Ovary (tissue), 7 donors: ENCODE measurements at regions not wholly inside any gene's neighbourhood (a gene's known extent, or its start where the extent isn't known, plus 50 kb on each side); places are given as distances from the start of the nearest gene placed in this dataset.

Source experiments
- DNase-seq, 5 donors: peaks; one replicate each; pipeline ENCODE4 v3.0.0-alpha.2; 2019 to 2020
- H3K27ac ChIP-seq, 2 donors: fragments of 200-600 bp; one replicate each; pipeline versions ENCODE4 v1.5.1 to v1.8.0; 2019 to 2022
- H3K27me3 ChIP-seq: fragments of 200-600 bp; one replicate; pipeline ENCODE4 v1.8.0; 2022
- H3K36me3 ChIP-seq: fragments of 200-600 bp; sonication (generic); one replicate; pipeline ENCODE4 v1.5.1; 2019
- H3K4me1 ChIP-seq: one replicate; pipeline ENCODE4 v1.8.1; 2013; ENCODE audit warnings: mild to moderate bottlenecking, moderate library complexity; ENCODE audit not compliant: insufficient read depth
- H3K4me3 ChIP-seq: fragments of 200-600 bp; sonication (generic); one replicate; pipeline ENCODE4 v1.5.1; 2017
- H3K9me3 ChIP-seq, 2 donors: fragments of 200-600 bp in 1 of 2; sonication (generic) in 1 of 2; one replicate each; pipeline versions ENCODE4 v1.5.1 to v1.8.1; 2013 to 2019; ENCODE audit warnings: mild to moderate bottlenecking in 1 of 2, moderate library complexity in 1 of 2
- EP300 ChIP-seq: sonication (generic); formaldehyde crosslinking; IDR thresholded peaks from one replicate; pipeline ENCODE4 v1.6.1; 2017; ENCODE audit warnings: antibody characterized with exemption
- POLR2A ChIP-seq: fragments of 450-650 bp; IDR thresholded peaks from one replicate; pipeline ENCODE4 v1.6.1; 2017; ENCODE audit warnings: antibody characterized with exemption, mild to moderate bottlenecking, moderate library complexity
- WGBS, 3 donors: extraction: QIAGEN DNeasy Blood & Tissue Kit in 1 of 3; methylation state at CpG; one replicate each; pipeline versions ENCODE4 v1.1.5 to v1.1.7; 2013 to 2017; 5-methylcytosine and 5-hydroxymethylcytosine counted together
- intact Hi-C, 4 donors: fragments of 100-400 bp; cut with DNase I; formaldehyde crosslinking; loops; one replicate each; pipeline versions ENCODE4 v1.11.0 to v1.15.1; 2022 to 2023
- TF ChIP-seq, protein P1 (sequence below), 3 donors: fragments of 450-650 bp in 2 of 3; fragments of 200-600 bp in 1 of 3; IDR thresholded peaks; one replicate each; pipeline versions ENCODE4 v1.5.1 to v1.8.0; 2016 to 2022; ENCODE audit warnings: antibody characterized with exemption in 3 of 3, mild to moderate bottlenecking in 1 of 3
- donor health status: DM: no; HTN: no; CAD: no; lungs with moderate emphysema.
- donor health status: DM: no; HTN: no; CAD: no.
- donor health status: Bipolar disorder and iron deficiency.
- donor health status: DM: no; HTN: no; CAD: no.
- donor health status: DM: yes; HTN: yes; CAD: no.

DNA sequence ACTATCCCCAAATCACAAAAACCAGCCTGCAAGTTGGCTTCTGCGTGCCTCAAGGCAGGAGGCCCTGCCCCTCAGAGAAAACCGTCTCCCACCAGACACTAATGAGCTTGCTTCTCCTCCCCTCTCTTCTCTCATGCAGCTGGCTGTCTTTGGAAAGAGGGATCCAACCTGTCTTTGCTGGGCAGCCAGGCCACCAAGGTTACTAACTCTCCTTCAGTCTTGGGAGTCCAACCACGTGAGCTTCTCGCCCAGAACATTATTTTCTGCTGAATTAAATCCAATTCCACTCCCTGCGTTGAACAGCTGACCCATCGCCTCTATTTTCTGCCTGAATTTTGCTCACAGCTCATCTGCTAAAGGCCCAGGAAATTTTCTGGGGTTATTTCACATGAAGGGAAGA, 291.3 kb upstream of the NCKAP5 start:
- WGBS, 3 donors: 12 to 27% (median 16%) methylated on average over 6 of the region's 6 CpGs
- intact Hi-C loops: no loop called here
- H3K36me3 ChIP-seq: no peaks in the 10 kb centered on the region
- H3K27me3 ChIP-seq: no peaks in the 10 kb centered on the region
- H3K9me3 ChIP-seq: no peaks in the 10 kb centered on the region
- no peak overlapping the region for H3K4me3 ChIP-seq
- TF ChIP-seq POLR2A (no peak), EP300 (no peak)
- TF ChIP-seq, protein P1, sequence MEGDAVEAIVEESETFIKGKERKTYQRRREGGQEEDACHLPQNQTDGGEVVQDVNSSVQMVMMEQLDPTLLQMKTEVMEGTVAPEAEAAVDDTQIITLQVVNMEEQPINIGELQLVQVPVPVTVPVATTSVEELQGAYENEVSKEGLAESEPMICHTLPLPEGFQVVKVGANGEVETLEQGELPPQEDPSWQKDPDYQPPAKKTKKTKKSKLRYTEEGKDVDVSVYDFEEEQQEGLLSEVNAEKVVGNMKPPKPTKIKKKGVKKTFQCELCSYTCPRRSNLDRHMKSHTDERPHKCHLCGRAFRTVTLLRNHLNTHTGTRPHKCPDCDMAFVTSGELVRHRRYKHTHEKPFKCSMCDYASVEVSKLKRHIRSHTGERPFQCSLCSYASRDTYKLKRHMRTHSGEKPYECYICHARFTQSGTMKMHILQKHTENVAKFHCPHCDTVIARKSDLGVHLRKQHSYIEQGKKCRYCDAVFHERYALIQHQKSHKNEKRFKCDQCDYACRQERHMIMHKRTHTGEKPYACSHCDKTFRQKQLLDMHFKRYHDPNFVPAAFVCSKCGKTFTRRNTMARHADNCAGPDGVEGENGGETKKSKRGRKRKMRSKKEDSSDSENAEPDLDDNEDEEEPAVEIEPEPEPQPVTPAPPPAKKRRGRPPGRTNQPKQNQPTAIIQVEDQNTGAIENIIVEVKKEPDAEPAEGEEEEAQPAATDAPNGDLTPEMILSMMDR (IDR thresholded peaks at IDR 0.05): no peak
- H3K4me1 ChIP-seq: no peaks in the 10 kb centered on the region
- DNase-seq: no peak
- H3K27ac ChIP-seq: no peak overlapping the region

DNA sequence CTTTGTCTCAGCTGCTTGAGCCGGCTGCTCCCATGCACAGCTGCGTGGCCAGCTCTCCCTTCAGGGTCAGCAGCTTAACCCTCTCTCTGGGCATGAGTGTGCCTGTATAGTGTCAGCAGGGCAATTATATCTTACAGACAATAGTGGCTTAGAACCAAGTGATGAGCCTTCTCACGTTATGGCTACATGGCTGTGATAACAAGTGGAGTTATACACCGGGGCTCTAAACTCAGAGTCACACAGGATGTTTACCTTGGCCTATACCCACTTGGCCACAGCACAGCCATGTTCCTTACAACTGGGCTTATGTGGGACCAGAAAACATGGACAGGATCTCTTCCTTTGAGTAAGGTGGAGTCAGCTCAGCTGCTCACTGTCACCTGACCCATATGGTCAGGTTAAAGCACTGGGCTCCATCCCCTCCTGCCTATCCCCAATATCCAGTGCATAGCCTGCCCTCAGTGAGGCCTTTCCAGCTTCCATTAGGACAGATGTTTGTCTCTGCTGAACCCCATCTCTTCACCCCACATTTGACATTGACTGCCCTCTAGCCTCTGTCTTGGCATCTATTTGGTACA, 294.2 kb upstream of the NCKAP5 start:
- H3K9me3 ChIP-seq: no peaks in the 10 kb centered on the region
- H3K36me3 ChIP-seq: no peaks in the 10 kb centered on the region
- intact Hi-C loops: no loop called here
- H3K27me3 ChIP-seq: no peaks in the 10 kb centered on the region
- no peaks in the 10 kb centered on the region for H3K4me1 ChIP-seq
- no peak for DNase-seq
- 23 to 36% (median 33%) methylated on average over 4 of the region's 4 CpGs for WGBS, 3 donors
- H3K4me3 ChIP-seq: no peak overlapping the region
- TF ChIP-seq, protein P1 (IDR thresholded peaks at IDR 0.05): no peak
- TF ChIP-seq POLR2A (no peak), EP300 (no peak)
- H3K27ac ChIP-seq: no peak overlapping the region

- Histone ChIP-seq H3K27me3 (no peaks in the 10 kb centered on the region), H3K9me3 (no peaks in the 10 kb centered on the region), H3K4me1 (no peaks in the 10 kb centered on the region), H3K36me3 (no peaks in the 10 kb centered on the region), H3K4me3 (no peak overlapping the region), H3K27ac (no peak overlapping the region)
- DNase-seq: no peak
- 86 to 89% (median 88%) methylated on average over 8 of the region's 8 CpGs for WGBS, 3 donors
- intact Hi-C loops: no loop called here
- TF ChIP-seq EP300 (no peak), POLR2A (no peak)
- TF ChIP-seq, protein P1 (IDR thresholded peaks at IDR 0.05): no peak
These were observed 295.0 kb upstream of the NCKAP5 start for GRCh38 chr2:133863106-133863800.

DNA sequence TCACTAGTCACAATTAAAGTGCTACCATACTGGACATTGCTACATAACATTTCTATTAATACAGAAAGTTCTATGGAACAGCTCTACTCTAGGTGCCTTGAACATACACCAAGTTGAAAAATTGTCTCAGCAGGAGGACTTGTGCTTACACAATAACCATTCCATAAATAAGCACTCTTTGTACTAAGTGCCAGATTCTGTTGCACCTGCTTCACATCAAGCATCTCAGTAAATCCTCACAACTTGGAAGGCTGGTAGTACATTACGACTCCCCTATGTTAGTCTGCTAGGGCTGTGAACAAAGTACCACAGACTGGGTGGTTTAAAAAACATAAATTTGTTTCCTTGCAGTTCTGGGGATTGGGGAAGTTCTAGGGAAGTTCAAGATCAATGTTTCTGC, 296.9 kb upstream of the NCKAP5 start:
- H3K27ac ChIP-seq: no peak overlapping the region
- H3K27me3 ChIP-seq: no peaks in the 10 kb centered on the region
- no peaks in the 10 kb centered on the region for H3K4me1 ChIP-seq
- H3K9me3 ChIP-seq: no peaks in the 10 kb centered on the region
- TF ChIP-seq, protein P1 (IDR thresholded peaks at IDR 0.05): no peak
- no peak for TF ChIP-seq POLR2A
- no peak for TF ChIP-seq EP300
- H3K4me3 ChIP-seq: no peak overlapping the region
- 59 to 88% (median 79%) methylated on average over 1 of the region's 1 CpG for WGBS, 3 donors
- no peaks in the 10 kb centered on the region for H3K36me3 ChIP-seq
- no peak for DNase-seq
- intact Hi-C loops: no loop called here
